PC-9 (cell line): ENCODE measurements at regions not wholly inside any gene's neighbourhood (a gene's known extent, or its start where the extent isn't known, plus 50 kb on each side); places are given as distances from the start of the nearest gene placed in this dataset.

Source experiments
- EZH2 ChIP-seq: fragments of 200-600 bp; sonication (generic); IDR thresholded peaks from 2 replicates; pipeline ENCODE4 v1.8.0; 2017; ENCODE audit warnings: antibody characterized with exemption, low read depth
- TF ChIP-seq, protein P1 (sequence below): fragments of 200-600 bp; sonication (generic); conservative IDR thresholded peaks from 2 replicates; pipeline ENCODE4 v1.6.1; 2017; ENCODE audit warnings: mixed run types, antibody characterized with exemption, mild to moderate bottlenecking, moderate library complexity

- TF ChIP-seq, protein P1, sequence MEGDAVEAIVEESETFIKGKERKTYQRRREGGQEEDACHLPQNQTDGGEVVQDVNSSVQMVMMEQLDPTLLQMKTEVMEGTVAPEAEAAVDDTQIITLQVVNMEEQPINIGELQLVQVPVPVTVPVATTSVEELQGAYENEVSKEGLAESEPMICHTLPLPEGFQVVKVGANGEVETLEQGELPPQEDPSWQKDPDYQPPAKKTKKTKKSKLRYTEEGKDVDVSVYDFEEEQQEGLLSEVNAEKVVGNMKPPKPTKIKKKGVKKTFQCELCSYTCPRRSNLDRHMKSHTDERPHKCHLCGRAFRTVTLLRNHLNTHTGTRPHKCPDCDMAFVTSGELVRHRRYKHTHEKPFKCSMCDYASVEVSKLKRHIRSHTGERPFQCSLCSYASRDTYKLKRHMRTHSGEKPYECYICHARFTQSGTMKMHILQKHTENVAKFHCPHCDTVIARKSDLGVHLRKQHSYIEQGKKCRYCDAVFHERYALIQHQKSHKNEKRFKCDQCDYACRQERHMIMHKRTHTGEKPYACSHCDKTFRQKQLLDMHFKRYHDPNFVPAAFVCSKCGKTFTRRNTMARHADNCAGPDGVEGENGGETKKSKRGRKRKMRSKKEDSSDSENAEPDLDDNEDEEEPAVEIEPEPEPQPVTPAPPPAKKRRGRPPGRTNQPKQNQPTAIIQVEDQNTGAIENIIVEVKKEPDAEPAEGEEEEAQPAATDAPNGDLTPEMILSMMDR = no peak
- TF ChIP-seq EZH2 = no peak
Observed at GRCh38 chr2:188204824-188205223, 86.8 kb upstream of the GULP1 start.
